ENCODE measurements at regions not wholly inside any gene's neighbourhood (a gene's known extent, or its start where the extent isn't known, plus 50 kb on each side); places are given as distances from the start of the nearest gene placed in this dataset.
A peak's percentile ranks its signal among the peaks of the same experiment; 100 is the strongest.

- no peak for DNase-seq
These were observed 195.5 kb upstream of the CADM1 start for GRCh38 chr11:115699733-115700132.

DNA sequence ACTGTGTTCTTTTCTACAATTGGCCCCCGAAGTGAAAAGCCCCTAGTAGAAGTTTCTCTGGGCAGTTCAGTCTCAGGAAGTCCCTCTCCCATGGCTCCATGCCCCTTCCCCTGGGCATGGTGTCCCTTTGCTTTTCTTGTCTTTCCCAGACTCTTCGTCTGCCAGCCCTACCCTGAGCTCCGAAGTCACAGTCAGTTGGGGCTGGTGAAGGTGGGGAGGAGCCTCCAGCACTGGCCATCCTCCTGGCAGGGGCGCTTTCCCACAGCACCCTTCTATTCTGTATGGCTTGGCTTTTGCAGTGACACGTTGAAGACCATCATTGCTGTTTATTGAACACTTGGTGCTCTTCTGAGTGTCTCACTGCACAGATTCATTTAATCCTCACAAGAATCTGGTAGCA, 195.1 kb upstream of the CADM1 start:
- DNase-seq, result no peak

- no peak for DNase-seq
These were observed 194.0 kb upstream of the CADM1 start for GRCh38 chr11:115698243-115698642.

- DNase-seq, result no peak
These were observed 192.3 kb upstream of the CADM1 start for GRCh38 chr11:115696563-115696962.

DNA sequence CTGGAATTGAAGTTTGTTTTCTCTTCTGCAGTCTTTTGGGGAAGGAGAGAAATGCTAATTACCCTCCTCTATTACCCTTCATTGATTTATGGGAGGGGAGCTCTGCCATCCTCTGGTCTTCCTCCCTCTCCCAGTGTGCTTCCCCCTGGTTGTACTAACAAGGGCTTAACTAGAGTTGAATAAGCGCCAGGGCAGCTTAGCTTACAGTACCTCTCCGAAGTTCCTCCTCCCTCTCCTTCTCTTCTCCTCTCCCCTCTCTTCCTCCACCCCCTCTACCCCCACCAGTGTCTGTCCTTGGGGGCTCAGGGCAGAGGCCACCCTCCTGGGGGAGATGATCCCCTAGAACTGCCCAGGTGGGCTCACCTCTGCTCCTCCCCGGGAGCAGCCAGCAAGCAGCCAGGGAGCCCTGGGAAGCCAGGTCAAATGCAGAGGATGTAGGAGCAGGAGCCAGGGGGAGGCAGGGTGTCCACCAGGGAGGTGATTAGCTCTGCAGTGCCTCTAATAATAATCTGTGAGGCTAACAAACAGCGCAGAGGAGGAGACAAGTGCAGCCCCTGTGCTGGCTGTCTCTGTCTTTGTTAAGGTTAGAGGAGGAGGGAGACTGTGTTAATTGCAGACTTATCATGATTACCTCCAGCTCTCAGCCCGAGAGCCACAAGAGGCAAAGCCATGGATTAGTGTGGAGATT, 191.6 kb upstream of the CADM1 start:
- DNase-seq, result no peak

- no peak for DNase-seq
These were observed 188.8 kb upstream of the CADM1 start for GRCh38 chr11:115693002-115693401.

GRCh38 chr11:115691030-115691429, 186.8 kb upstream of the CADM1 start:
- no peak for DNase-seq

DNA sequence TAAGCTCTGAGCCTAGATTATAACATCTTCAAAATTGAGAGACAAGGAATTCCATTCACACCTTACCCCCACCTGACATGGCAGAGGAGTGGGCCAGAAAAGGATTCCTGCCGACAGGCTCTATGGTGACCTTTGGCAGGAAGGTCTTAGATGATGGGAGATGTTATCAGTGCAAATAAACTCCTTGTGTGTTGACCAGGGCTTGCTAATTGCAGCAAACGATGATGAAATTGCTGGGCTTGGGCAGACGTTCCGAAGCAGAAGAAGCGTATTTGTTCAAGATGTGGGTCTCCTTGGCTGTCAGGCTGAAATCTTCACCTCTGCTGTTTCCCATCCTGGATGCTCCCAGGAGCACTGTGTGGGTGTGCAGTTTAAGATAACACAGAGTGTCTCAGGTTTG, 183.7 kb upstream of the CADM1 start:
- DNase-seq, result no peak

GRCh38 chr11:115684699-115685098, 180.5 kb upstream of the CADM1 start:
- DNase-seq, result no peak

- no peak for DNase-seq
These were observed 179.9 kb upstream of the CADM1 start for GRCh38 chr11:115684135-115684534.

GRCh38 chr11:115682888-115683287, 178.7 kb upstream of the CADM1 start:
- no peak for DNase-seq

- no peak for DNase-seq
These were observed 177.9 kb upstream of the CADM1 start for GRCh38 chr11:115682101-115682500.

GRCh38 chr11:115679945-115680344, 175.7 kb upstream of the CADM1 start:
- no peak for DNase-seq

GRCh38 chr11:115678942-115679341, 174.7 kb upstream of the CADM1 start:
- DNase-seq, result no peak

GRCh38 chr11:115677190-115677589, 173.0 kb upstream of the CADM1 start:
- DNase-seq, result no peak

- DNase-seq, result peak; percentile 5
These were observed 172.6 kb upstream of the CADM1 start for GRCh38 chr11:115676768-115677167.

DNA sequence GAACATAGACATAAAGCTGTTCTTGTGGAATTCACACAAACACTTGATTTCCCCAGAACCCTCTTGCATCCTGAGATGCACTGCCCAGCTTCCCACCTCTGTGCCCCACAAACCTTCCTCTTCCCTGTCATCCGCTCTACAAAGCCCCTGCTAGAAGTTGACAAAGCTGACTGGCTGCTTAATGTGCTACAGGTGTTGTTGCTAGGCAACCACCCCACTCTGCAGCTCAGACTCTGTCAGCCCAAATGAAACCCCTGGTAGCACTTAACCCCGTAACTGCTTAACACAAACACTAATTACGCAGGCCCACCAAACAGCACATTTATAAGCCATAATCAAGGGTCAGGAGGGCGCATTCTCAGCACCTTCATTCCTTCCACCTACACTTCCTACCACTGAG, 172.0 kb upstream of the CADM1 start:
- DNase-seq, result no peak

- no peak for DNase-seq
These were observed 170.8 kb upstream of the CADM1 start for GRCh38 chr11:115674937-115675544.

DNA sequence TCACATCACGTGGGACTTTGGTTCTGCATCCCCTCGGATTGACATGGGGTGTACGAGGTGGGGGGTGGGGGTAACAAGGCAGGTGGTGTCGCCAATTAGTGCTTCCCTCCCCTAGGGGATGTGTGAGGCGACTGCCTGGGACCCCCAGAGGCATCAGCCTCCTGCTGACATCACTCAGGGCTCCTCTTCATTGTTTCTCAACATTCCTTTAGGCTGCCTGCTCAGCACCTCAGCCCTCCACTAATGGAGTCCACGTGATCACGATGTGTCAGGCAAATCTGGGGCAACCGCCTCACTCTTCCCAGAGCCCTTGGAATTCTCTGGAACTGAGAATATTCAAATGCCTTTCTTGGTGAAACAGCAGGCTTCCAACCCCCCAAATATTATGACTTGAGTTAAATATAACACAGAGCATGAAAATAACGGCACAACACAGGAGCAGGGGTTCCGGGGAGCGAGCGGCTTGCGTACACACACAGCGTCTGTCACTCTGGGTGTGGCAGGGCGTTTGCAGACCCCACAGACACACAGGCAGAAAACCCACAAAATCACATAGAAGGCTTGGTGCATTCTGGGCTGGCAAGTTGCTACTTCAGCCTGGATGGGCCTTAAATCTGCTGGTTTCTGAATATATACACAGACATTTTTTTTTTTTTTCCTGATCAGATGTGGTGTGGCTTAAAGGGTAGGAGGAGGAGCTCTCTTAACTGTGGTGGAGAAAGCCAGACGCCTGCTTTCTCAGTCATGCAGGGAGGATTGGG, 170.1 kb upstream of the CADM1 start:
- no peak for DNase-seq

- no peak for DNase-seq
These were observed 169.5 kb upstream of the CADM1 start for GRCh38 chr11:115673720-115674119.

- DNase-seq, result no peak
These were observed 168.8 kb upstream of the CADM1 start for GRCh38 chr11:115672999-115673411.

DNA sequence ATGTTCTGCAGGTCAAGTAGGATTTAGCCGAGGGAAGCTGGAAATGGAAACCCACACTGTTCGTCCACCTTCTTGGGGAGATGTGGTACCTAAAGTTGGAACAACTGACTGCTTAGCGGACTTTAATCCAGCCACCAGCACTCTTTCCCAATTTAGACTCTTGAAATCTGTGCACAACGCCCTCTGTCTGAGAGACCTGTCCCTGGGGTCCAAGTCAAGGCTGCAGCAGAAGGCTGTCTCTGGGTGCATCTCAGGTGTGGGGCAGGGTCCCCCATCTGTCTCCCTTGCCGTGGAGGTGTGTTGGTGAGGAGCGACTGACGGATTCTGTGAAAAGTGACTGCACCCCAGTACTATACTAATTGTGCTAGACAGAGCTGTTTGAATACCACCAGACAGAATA, 168.2 kb upstream of the CADM1 start:
- no peak for DNase-seq

- DNase-seq, result no peak
These were observed 166.5 kb upstream of the CADM1 start for GRCh38 chr11:115670538-115671205.

GRCh38 chr11:115665958-115666357, 161.7 kb upstream of the CADM1 start:
- DNase-seq, result no peak

Data from T1000 (cell line).